H1 (cell line): ENCODE measurements at regions not wholly inside any gene's neighbourhood (a gene's known extent, or its start where the extent isn't known, plus 50 kb on each side); places are given as distances from the start of the nearest gene placed in this dataset.

Source experiments
- CTCF ChIA-PET: fragments of 300-600 bp; sonication (Branson Sonifier 250); formaldehyde crosslinking; loops from one replicate; lab custom pipeline; 2021; ENCODE audit not compliant: partially characterized antibody; lab: Charles Lee
- POLR2A ChIA-PET: fragments of 300-600 bp; sonication (Branson Sonifier 250); formaldehyde crosslinking; loops from one replicate; lab custom pipeline; 2021; ENCODE audit warnings: inconsistent platforms; ENCODE audit not compliant: partially characterized antibody; lab: Charles Lee
- DNase-seq, 2 experiments: peaks; one replicate each; pipeline versions ENCODE4 v3.0.0 to v3.0.0-alpha.2; 2010 to 2022; ENCODE audit warnings: low spot score in 2 of 2, low read depth in 1 of 2, mixed read lengths in 1 of 2
- FAIRE-seq: peaks from 2 replicates; lab custom pipeline; 2011; peaks lifted over from hg19 to GRCh38; lab: Jason Lieb, UNC
- H2AFZ ChIP-seq: 2 replicates; pipeline ENCODE4 v1.8.1; 2012; ENCODE audit warnings: low read length, inconsistent platforms
- H2AK5ac ChIP-seq: 2 replicates; pipeline ENCODE4 v1.6.1; 2013; ENCODE audit warnings: low read depth, low read length
- H2BK120ac ChIP-seq: replicated peaks from 2 replicates; pipeline ENCODE3; 2013; ENCODE audit warnings: low read depth, low read length, inconsistent platforms
- H2BK12ac ChIP-seq: 2 replicates; pipeline ENCODE4 v1.6.1; 2013; ENCODE audit warnings: low read depth, low read length
- H2BK15ac ChIP-seq: 2 replicates; pipeline ENCODE4 v1.6.1; 2013; ENCODE audit warnings: low read length
- H2BK20ac ChIP-seq: 2 replicates; pipeline ENCODE4 v1.6.1; 2013; ENCODE audit warnings: low read length
- H2BK5ac ChIP-seq: 2 replicates; pipeline ENCODE4 v1.6.1; 2013; ENCODE audit warnings: low read depth, low read length
- H3K14ac ChIP-seq: 2 replicates; pipeline ENCODE4 v1.6.1; 2013; ENCODE audit warnings: inconsistent platforms; ENCODE audit not compliant: insufficient read length
- H3K18ac ChIP-seq: 2 replicates; pipeline ENCODE4 v1.6.1; 2013; ENCODE audit warnings: low read length; ENCODE audit errors: extremely low read depth
- H3K23ac ChIP-seq: 2 replicates; pipeline ENCODE4 v1.6.1; 2013; ENCODE audit warnings: inconsistent platforms; ENCODE audit not compliant: insufficient read length
- H3K23me2 ChIP-seq: 2 replicates; pipeline ENCODE4 v1.6.1; 2013; ENCODE audit warnings: low read depth, low read length
- H3K27ac ChIP-seq: 2 replicates; pipeline ENCODE4 v1.6.1; 2011; ENCODE audit warnings: low read depth, low read length, inconsistent platforms
- H3K27me3 ChIP-seq, 4 experiments: replicated peaks in 1 of 4; 1 replicate in 1 of 4; 2 replicates in 3 of 4; pipeline versions ENCODE4 v1.6.1 to v1.8.1; 2011 to 2013; ENCODE audit warnings: low read length in 3 of 4, mild to moderate bottlenecking in 3 of 4, inconsistent platforms in 2 of 4, mixed read lengths in 2 of 4, moderate library complexity in 1 of 4; ENCODE audit not compliant: control insufficient read depth in 3 of 4, insufficient read depth in 3 of 4; ENCODE audit errors: extremely low read depth in 1 of 4
- H3K36me3 ChIP-seq, 4 experiments: 2 replicates each; pipeline versions ENCODE4 v1.6.1 to v1.8.1; 2011 to 2013; ENCODE audit warnings: mild to moderate bottlenecking in 4 of 4, low read length in 3 of 4, moderate library complexity in 2 of 4, control low read depth in 1 of 4, inconsistent platforms in 1 of 4; ENCODE audit not compliant: insufficient read depth in 4 of 4, control insufficient read depth in 2 of 4
- H3K4ac ChIP-seq: replicated peaks from 2 replicates; pipeline ENCODE3; 2013; ENCODE audit warnings: low read length, low read depth, mixed read lengths, inconsistent platforms; ENCODE audit not compliant: insufficient read length
- H3K4me1 ChIP-seq, 4 experiments: replicated peaks in 1 of 4; 1 replicate in 1 of 4; 2 replicates in 3 of 4; pipeline versions ENCODE4 v1.6.1 to v1.8.1; 2011 to 2013; ENCODE audit warnings: low read length in 3 of 4, inconsistent platforms in 2 of 4, mixed read lengths in 1 of 4; ENCODE audit not compliant: insufficient read depth in 4 of 4, control insufficient read depth in 3 of 4
- H3K4me2 ChIP-seq, 2 experiments: 2 replicates each; pipeline versions ENCODE4 v1.6.1 to v1.8.1; 2011 to 2013; ENCODE audit warnings: low read depth in 2 of 2, low read length in 2 of 2, control low read depth in 1 of 2, inconsistent platforms in 1 of 2, mild to moderate bottlenecking in 1 of 2; ENCODE audit not compliant: insufficient read depth in 1 of 2
- H3K4me3 ChIP-seq, 4 experiments: fragments of 200-600, 300-600 bp in 1 of 4; sonication (generic), shearing (Covaris generic), sonication (Bioruptor Twin) in 1 of 4; 2 replicates each; pipeline versions ENCODE4 v1.5.1 to v1.8.1; 2011 to 2016; ENCODE audit warnings: low read length in 4 of 4, low read depth in 3 of 4, control low read depth in 2 of 4, inconsistent platforms in 2 of 4, mild to moderate bottlenecking in 2 of 4, mixed read lengths in 1 of 4, moderate library complexity in 1 of 4; ENCODE audit not compliant: insufficient read depth in 2 of 4; ENCODE audit errors: extremely low read depth in 1 of 4
- H3K56ac ChIP-seq: replicated peaks from 2 replicates; pipeline ENCODE3; 2013; ENCODE audit warnings: low read depth, mild to moderate bottlenecking, mixed read lengths, low read length, inconsistent platforms; ENCODE audit not compliant: insufficient read length
- H3K79me1 ChIP-seq: 2 replicates; pipeline ENCODE4 v1.6.1; 2013; ENCODE audit warnings: low read depth, low read length, control low read depth
- H3K79me2 ChIP-seq, 2 experiments: 2 replicates each; pipeline versions ENCODE4 v1.6.1 to v1.8.1; 2012 to 2013; ENCODE audit warnings: low read length in 2 of 2, mild to moderate bottlenecking in 2 of 2, inconsistent platforms in 1 of 2; ENCODE audit not compliant: insufficient read depth in 2 of 2, control insufficient read depth in 1 of 2
- H3K9ac ChIP-seq, 4 experiments: replicated peaks in 1 of 4; 1 replicate in 1 of 4; 2 replicates in 3 of 4; pipeline versions ENCODE4 v1.6.1 to v1.8.1; 2011 to 2013; ENCODE audit warnings: low read depth in 3 of 4, low read length in 3 of 4, control low read depth in 2 of 4, mild to moderate bottlenecking in 2 of 4, moderate library complexity in 2 of 4, inconsistent platforms in 1 of 4; ENCODE audit errors: extremely low read depth in 1 of 4
- H3K9me3 ChIP-seq, 2 experiments: 2 replicates each; pipeline versions ENCODE4 v1.6.1 to v1.8.1; 2012 to 2013; ENCODE audit warnings: mild to moderate bottlenecking in 2 of 2, moderate library complexity in 2 of 2, control low read depth in 1 of 2, inconsistent platforms in 1 of 2, low read depth in 1 of 2, low read length in 1 of 2, mixed read lengths in 1 of 2; ENCODE audit not compliant: insufficient read depth in 2 of 2
- H4K20me1 ChIP-seq, 2 experiments: replicated peaks in 1 of 2; 2 replicates each; pipeline versions ENCODE3 to v1.8.1; 2011 to 2013; ENCODE audit warnings: inconsistent platforms in 2 of 2, low read length in 2 of 2, mild to moderate bottlenecking in 1 of 2; ENCODE audit not compliant: insufficient read depth in 2 of 2, control insufficient read depth in 1 of 2
- H4K5ac ChIP-seq: 2 replicates; pipeline ENCODE4 v1.6.1; 2013; ENCODE audit warnings: low read length, low read depth, mixed read lengths, inconsistent platforms; ENCODE audit not compliant: insufficient read length
- H4K8ac ChIP-seq: 2 replicates; pipeline ENCODE4 v1.8.0; 2013; ENCODE audit warnings: mild to moderate bottlenecking, moderate library complexity, low read length, inconsistent platforms; ENCODE audit not compliant: insufficient read depth; ENCODE audit errors: extremely low read depth
- H4K91ac ChIP-seq: replicated peaks from 2 replicates; pipeline ENCODE3; 2013; ENCODE audit warnings: low read length, mixed read lengths, inconsistent platforms; ENCODE audit not compliant: insufficient read length
- GABPA ChIP-seq: IDR thresholded peaks from 2 replicates; pipeline ENCODE4 v1.6.1; 2011; ENCODE audit warnings: mild to moderate bottlenecking, low read length, moderate library complexity, borderline replicate concordance; ENCODE audit not compliant: insufficient read depth
- SRF ChIP-seq: IDR thresholded peaks from 2 replicates; pipeline ENCODE4 v1.6.1; 2011; ENCODE audit warnings: mild to moderate bottlenecking, low read depth, low read length, moderate library complexity
- WGBS, 2 experiments: shearing (Covaris generic) in 1 of 2; methylation state at CpG; one replicate each; pipeline versions ENCODE4 v1.1.6 to v1.1.7; 2013 to 2015; ENCODE audit warnings: low lambda C conversion rate in 2 of 2, mixed read lengths in 2 of 2, inconsistent platforms in 1 of 2, low coverage in 1 of 2, missing lambda C conversion rate in 1 of 2; ENCODE audit not compliant: insufficient replicate concordance in 2 of 2, insufficient coverage in 1 of 2, insufficient read length in 1 of 2; ENCODE audit errors: extremely low coverage in 1 of 2, missing lambda C conversion rate in 1 of 2; 5-methylcytosine and 5-hydroxymethylcytosine counted together

DNA sequence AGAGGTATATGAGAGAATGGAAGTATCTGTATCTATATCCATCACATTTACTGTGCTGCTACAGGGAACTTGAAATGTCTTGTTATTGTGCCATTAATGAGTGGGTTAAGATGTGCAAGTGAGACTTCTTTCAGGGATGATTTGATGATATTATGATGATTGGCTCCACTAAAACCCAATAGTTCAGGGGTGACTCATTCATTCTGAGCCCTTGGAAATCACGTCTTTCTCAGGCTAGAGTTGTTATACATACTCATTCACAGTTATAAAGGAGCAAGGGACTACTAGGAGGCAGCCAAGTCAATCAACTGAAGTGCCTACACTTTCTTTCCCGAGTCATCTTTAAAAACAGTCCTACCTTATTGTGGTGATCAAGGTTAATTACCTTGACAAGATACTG is 1109.8 kb upstream of the B3GALT2 start:
- Histone ChIP-seq H3K9ac (no peak overlapping the region), H4K20me1 (no peaks in the 10 kb centered on the region), H3K36me3 (no peaks in the 10 kb centered on the region), H2AK5ac (no peak overlapping the region), H2BK120ac (no peak overlapping the region), H3K27ac (no peak overlapping the region), H3K4me1 (peaks cover 0 to 3% (median 0%) of the 10 kb centered on the region in 4 experiments; a peak in 1 of 7 replicates), H2AFZ (no peak overlapping the region), H3K79me1 (no peaks in the 10 kb centered on the region), H3K23me2 (no peaks in the 10 kb centered on the region), H3K79me2 (no peaks in the 10 kb centered on the region), H2BK12ac (no peak overlapping the region), H3K4ac (no peak overlapping the region), H4K8ac (no peak overlapping the region), H2BK5ac (no peak overlapping the region), H3K23ac (no peak overlapping the region), H3K56ac (no peak overlapping the region), H3K4me2 (no peak overlapping the region), H3K9me3 (no peaks in the 10 kb centered on the region), H4K91ac (no peak overlapping the region), H2BK20ac (no peak overlapping the region), H3K27me3 (no peaks in the 10 kb centered on the region), H3K14ac (no peak overlapping the region), H3K4me3 (no peak overlapping the region), H3K18ac (no peak overlapping the region), H4K5ac (no peak overlapping the region), H2BK15ac (no peak overlapping the region)
- DNase-seq (no peak), FAIRE-seq (no peak)
- ChIA-PET POLR2A (no interaction called here), CTCF (interaction anchor here (1.0 to 2.8 kb wide), 2 partner anchors 67 to 194 kb away, joined by 3 to 16 read pairs; no protein-coding TSS in a partner anchor)
- WGBS, 2 experiments, result 85% methylated on average over 2 of the region's 2 CpGs; no CpG with 5 or more reads in 1 of the 2 experiments
- no peak for TF ChIP-seq GABPA
- TF ChIP-seq SRF, result no peak
